WTC11 (cell line): ENCODE measurements at regions not wholly inside any gene's neighbourhood (a gene's known extent, or its start where the extent isn't known, plus 50 kb on each side); places are given as distances from the start of the nearest gene placed in this dataset.
A peak's percentile ranks its signal among the peaks of the same experiment; 100 is the strongest.

Experiments
- ATAC-seq: fragments of 200-7000 bp; cut with Tn5 transposase; 2 replicates; pipeline ENCODE4 v1.10.0; 2021; ENCODE audit warnings: mild to moderate bottlenecking, moderate library complexity
- CTCF ChIA-PET: fragments of 300-600 bp; sonication (Branson Sonifier 250); formaldehyde crosslinking; loops from one replicate; lab custom pipeline; 2021; ENCODE audit warnings: antibody characterized with exemption; lab: Charles Lee
- POLR2A ChIA-PET: fragments of 350-600 bp; sonication (Branson Sonifier 250); formaldehyde crosslinking; loops from one replicate; lab custom pipeline; 2021; ENCODE audit warnings: antibody characterized with exemption; lab: Charles Lee
- DNase-seq: peaks from one replicate; pipeline ENCODE4 v3.0.0; 2021; ENCODE audit warnings: low spot score
- H3K27ac Mint-ChIP-seq: 2 replicates; pipeline ENCODE4 v1.8.0; 2021; ENCODE audit warnings: mixed read lengths
- H3K27me3 Mint-ChIP-seq: 2 replicates; pipeline ENCODE4 v1.8.0; 2021; ENCODE audit warnings: low read depth, mild to moderate bottlenecking, moderate library complexity, mixed read lengths
- H3K36me3 Mint-ChIP-seq: 2 replicates; pipeline ENCODE4 v1.8.0; 2021; ENCODE audit warnings: mixed read lengths
- H3K4me1 Mint-ChIP-seq: 2 replicates; pipeline ENCODE4 v1.8.0; 2022; ENCODE audit warnings: mixed read lengths
- H3K4me3 Mint-ChIP-seq: 2 replicates; pipeline ENCODE4 v1.8.0; 2021; ENCODE audit warnings: mild to moderate bottlenecking, moderate library complexity, mixed read lengths
- H3K9me3 Mint-ChIP-seq: 2 replicates; pipeline ENCODE4 v1.8.0; 2021; ENCODE audit warnings: mixed read lengths
- CREB1 ChIP-seq: sonication (generic); formaldehyde crosslinking; IDR thresholded peaks from 2 replicates; pipeline ENCODE4 v1.8.0; 2023; ENCODE audit warnings: mild to moderate bottlenecking, missing genetic modification reagents
- IRF2 ChIP-seq: sonication (generic); formaldehyde crosslinking; IDR thresholded peaks from 2 replicates; pipeline ENCODE4 v1.8.0; 2022; ENCODE audit warnings: low read depth, missing genetic modification reagents, borderline replicate concordance
- JAZF1 ChIP-seq: fragments of 250-450 bp; sonication (Bioruptor Pico); IDR thresholded peaks from 2 replicates; pipeline ENCODE4 v1.9.0; 2021; ENCODE audit warnings: moderate library complexity, mild to moderate bottlenecking, inconsistent platforms
- NFE2L1 ChIP-seq: sonication (generic); formaldehyde crosslinking; IDR thresholded peaks from 2 replicates; pipeline ENCODE4 v1.8.1; 2023; ENCODE audit warnings: missing genetic modification reagents
- OVOL2 ChIP-seq: fragments of 250-450 bp; sonication (Bioruptor Pico); IDR thresholded peaks from 2 replicates; pipeline ENCODE4 v1.9.0; 2021; ENCODE audit warnings: mild to moderate bottlenecking, borderline replicate concordance
- SP1 ChIP-seq: sonication (generic); formaldehyde crosslinking; conservative IDR thresholded peaks from 2 replicates; pipeline ENCODE4 v1.8.1; 2022; ENCODE audit warnings: missing genetic modification reagents
- TCF7 ChIP-seq: sonication (generic); formaldehyde crosslinking; IDR thresholded peaks from 2 replicates; pipeline ENCODE4 v1.8.0; 2022; ENCODE audit warnings: mild to moderate bottlenecking, low read depth, missing genetic modification reagents, moderate library complexity
- TEAD1 ChIP-seq: sonication (generic); formaldehyde crosslinking; IDR thresholded peaks from 2 replicates; pipeline ENCODE4 v1.8.0; 2022; ENCODE audit warnings: mild to moderate bottlenecking, missing genetic modification reagents
- TP53 ChIP-seq: sonication (generic); formaldehyde crosslinking; IDR thresholded peaks from 2 replicates; pipeline ENCODE4 v1.8.1; 2023; ENCODE audit warnings: mild to moderate bottlenecking, missing genetic modification reagents
- TF ChIP-seq, protein P1 (sequence below): fragments of 250-450 bp; sonication (Bioruptor Pico); IDR thresholded peaks from 2 replicates; pipeline ENCODE4 v1.9.0; 2021; ENCODE audit warnings: mild to moderate bottlenecking, borderline replicate concordance
- TF ChIP-seq, protein P2 (sequence below): sonication (generic); formaldehyde crosslinking; IDR thresholded peaks from 2 replicates; pipeline ENCODE4 v1.8.0; 2023; ENCODE audit warnings: mild to moderate bottlenecking, missing genetic modification reagents
- TF ChIP-seq, protein P3 (sequence below): sonication (generic); formaldehyde crosslinking; conservative IDR thresholded peaks from 2 replicates; pipeline ENCODE4 v1.8.1; 2023; ENCODE audit warnings: mild to moderate bottlenecking, low read depth, missing genetic modification reagents, moderate library complexity
- TF ChIP-seq, protein P4 (sequence below): fragments of 250-450 bp; sonication (Bioruptor Pico); conservative IDR thresholded peaks from 2 replicates; pipeline ENCODE4 v1.9.0; 2021; ENCODE audit warnings: mild to moderate bottlenecking
- TF ChIP-seq, protein P5 (sequence below): fragments of 250-450 bp; sonication (Bioruptor Pico); IDR thresholded peaks from 2 replicates; pipeline ENCODE4 v1.9.0; 2021; ENCODE audit warnings: mild to moderate bottlenecking
- TF ChIP-seq, protein P6 (sequence below): sonication (generic); formaldehyde crosslinking; conservative IDR thresholded peaks from 2 replicates; pipeline ENCODE4 v1.8.1; 2022; ENCODE audit warnings: mild to moderate bottlenecking, missing genetic modification reagents

DNA sequence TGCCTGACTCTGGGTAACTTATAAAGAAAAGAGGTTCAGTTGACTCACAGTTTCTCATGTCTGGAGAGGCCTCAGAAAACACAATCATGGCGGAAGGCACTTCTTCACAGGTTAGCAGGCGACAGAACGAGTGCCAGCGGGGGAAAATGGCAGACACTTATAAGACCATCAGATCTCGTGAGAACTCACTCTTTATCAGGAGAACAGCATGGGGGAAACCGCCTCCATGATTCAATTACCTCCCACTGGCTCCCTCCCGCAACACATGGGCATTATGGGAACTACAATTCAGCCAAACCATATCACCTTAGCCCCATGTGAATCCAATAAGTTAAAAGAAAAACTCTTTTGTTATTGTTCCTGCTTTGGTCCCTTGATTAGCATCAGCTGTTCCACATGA is 725.2 kb downstream of the LRRIQ3 start:
- H3K4me3 Mint-ChIP-seq, result no peak overlapping the region
- ChIA-PET POLR2A (no interaction called here), CTCF (no interaction called here)
- no peaks in the 10 kb centered on the region for H3K4me1 Mint-ChIP-seq
- TF ChIP-seq, protein P1, sequence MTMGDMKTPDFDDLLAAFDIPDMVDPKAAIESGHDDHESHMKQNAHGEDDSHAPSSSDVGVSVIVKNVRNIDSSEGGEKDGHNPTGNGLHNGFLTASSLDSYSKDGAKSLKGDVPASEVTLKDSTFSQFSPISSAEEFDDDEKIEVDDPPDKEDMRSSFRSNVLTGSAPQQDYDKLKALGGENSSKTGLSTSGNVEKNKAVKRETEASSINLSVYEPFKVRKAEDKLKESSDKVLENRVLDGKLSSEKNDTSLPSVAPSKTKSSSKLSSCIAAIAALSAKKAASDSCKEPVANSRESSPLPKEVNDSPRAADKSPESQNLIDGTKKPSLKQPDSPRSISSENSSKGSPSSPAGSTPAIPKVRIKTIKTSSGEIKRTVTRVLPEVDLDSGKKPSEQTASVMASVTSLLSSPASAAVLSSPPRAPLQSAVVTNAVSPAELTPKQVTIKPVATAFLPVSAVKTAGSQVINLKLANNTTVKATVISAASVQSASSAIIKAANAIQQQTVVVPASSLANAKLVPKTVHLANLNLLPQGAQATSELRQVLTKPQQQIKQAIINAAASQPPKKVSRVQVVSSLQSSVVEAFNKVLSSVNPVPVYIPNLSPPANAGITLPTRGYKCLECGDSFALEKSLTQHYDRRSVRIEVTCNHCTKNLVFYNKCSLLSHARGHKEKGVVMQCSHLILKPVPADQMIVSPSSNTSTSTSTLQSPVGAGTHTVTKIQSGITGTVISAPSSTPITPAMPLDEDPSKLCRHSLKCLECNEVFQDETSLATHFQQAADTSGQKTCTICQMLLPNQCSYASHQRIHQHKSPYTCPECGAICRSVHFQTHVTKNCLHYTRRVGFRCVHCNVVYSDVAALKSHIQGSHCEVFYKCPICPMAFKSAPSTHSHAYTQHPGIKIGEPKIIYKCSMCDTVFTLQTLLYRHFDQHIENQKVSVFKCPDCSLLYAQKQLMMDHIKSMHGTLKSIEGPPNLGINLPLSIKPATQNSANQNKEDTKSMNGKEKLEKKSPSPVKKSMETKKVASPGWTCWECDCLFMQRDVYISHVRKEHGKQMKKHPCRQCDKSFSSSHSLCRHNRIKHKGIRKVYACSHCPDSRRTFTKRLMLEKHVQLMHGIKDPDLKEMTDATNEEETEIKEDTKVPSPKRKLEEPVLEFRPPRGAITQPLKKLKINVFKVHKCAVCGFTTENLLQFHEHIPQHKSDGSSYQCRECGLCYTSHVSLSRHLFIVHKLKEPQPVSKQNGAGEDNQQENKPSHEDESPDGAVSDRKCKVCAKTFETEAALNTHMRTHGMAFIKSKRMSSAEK, result no peak
- TF ChIP-seq, protein P2, sequence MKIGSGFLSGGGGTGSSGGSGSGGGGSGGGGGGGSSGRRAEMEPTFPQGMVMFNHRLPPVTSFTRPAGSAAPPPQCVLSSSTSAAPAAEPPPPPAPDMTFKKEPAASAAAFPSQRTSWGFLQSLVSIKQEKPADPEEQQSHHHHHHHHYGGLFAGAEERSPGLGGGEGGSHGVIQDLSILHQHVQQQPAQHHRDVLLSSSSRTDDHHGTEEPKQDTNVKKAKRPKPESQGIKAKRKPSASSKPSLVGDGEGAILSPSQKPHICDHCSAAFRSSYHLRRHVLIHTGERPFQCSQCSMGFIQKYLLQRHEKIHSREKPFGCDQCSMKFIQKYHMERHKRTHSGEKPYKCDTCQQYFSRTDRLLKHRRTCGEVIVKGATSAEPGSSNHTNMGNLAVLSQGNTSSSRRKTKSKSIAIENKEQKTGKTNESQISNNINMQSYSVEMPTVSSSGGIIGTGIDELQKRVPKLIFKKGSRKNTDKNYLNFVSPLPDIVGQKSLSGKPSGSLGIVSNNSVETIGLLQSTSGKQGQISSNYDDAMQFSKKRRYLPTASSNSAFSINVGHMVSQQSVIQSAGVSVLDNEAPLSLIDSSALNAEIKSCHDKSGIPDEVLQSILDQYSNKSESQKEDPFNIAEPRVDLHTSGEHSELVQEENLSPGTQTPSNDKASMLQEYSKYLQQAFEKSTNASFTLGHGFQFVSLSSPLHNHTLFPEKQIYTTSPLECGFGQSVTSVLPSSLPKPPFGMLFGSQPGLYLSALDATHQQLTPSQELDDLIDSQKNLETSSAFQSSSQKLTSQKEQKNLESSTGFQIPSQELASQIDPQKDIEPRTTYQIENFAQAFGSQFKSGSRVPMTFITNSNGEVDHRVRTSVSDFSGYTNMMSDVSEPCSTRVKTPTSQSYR (CRISPR knock-in tag), result no peak
- no peak for TF ChIP-seq NFE2L1 (CRISPR knock-in tag)
- no peak for TF ChIP-seq CREB1 (CRISPR knock-in tag)
- no peak for TF ChIP-seq TCF7 (CRISPR knock-in tag)
- TF ChIP-seq, protein P3, sequence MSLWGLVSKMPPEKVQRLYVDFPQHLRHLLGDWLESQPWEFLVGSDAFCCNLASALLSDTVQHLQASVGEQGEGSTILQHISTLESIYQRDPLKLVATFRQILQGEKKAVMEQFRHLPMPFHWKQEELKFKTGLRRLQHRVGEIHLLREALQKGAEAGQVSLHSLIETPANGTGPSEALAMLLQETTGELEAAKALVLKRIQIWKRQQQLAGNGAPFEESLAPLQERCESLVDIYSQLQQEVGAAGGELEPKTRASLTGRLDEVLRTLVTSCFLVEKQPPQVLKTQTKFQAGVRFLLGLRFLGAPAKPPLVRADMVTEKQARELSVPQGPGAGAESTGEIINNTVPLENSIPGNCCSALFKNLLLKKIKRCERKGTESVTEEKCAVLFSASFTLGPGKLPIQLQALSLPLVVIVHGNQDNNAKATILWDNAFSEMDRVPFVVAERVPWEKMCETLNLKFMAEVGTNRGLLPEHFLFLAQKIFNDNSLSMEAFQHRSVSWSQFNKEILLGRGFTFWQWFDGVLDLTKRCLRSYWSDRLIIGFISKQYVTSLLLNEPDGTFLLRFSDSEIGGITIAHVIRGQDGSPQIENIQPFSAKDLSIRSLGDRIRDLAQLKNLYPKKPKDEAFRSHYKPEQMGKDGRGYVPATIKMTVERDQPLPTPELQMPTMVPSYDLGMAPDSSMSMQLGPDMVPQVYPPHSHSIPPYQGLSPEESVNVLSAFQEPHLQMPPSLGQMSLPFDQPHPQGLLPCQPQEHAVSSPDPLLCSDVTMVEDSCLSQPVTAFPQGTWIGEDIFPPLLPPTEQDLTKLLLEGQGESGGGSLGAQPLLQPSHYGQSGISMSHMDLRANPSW, result no peak
- TF ChIP-seq TP53 (CRISPR knock-in tag), result no peak
- TF ChIP-seq, protein P4, sequence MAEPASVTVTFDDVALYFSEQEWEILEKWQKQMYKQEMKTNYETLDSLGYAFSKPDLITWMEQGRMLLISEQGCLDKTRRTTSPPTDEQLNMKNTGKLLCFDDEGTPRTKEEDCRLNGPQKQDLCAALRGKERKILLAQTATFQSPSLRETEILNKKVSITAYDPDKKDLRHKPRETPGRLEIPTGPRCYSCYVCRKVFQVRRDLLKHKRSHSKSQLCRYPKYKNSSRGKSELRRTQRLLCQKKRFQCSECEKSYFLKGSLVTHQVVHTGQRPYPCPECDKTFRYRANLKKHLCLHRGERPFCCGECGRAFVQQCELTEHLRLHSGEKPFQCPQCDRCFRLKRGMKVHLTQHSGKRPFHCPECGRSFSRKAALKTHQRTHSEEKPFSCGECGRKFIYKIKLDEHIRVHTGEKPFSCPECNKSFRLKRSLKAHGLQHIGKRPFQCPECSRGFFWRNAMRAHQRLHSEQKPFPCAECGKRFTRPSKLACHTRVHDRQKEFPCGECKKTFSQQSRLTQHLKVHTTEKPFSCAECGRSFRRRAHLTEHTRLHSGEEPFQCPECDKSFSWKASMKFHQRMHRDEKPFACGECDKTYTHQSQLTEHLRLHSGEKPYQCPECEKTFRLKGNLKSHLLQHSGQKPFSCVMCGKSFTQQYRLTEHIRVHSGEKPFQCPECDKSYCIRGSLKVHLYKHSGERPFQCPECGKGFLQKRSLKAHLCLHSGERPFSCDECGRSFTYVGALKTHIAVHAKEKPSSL (CRISPR knock-in tag), result no peak
- TF ChIP-seq JAZF1, result no peak
- no peak for TF ChIP-seq IRF2
- TF ChIP-seq SP1 (CRISPR knock-in tag), result no peak
- no peak for TF ChIP-seq OVOL2
- TF ChIP-seq, all 79 proteins: peak for 0
- peak overlapping the region; percentile 50; the same call in 1 of the 2 replicates for H3K27ac Mint-ChIP-seq
- no peaks in the 10 kb centered on the region for H3K36me3 Mint-ChIP-seq
- H3K9me3 Mint-ChIP-seq, result no peaks in the 10 kb centered on the region; the same call in 1 of the 2 replicates
- ATAC-seq, result peak; percentile 48; the same call in 1 of the 2 replicates
- no peaks in the 10 kb centered on the region for H3K27me3 Mint-ChIP-seq
- DNase-seq, result peak; percentile 17

DNA sequence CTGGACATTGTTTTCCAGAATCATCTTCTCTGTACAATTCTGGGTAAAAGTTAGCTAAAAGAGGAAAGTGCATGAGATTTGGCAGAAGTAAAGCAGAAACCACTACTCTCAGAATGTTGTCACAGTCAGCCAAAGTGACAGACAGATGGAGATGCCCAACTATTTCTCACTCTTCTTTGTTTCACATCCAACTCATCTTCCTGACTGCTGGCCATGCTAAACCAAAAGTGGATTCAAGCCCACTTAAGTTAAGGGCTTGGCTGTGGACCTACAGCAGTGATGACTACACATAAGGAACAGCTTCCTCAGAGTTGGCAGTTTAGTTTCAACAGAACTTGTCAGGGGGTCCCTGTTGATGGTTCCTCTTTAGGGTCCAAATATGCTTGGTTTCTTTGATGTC is 730.2 kb downstream of the LRRIQ3 start:
- Mint-ChIP-seq H3K9me3 (no peaks in the 10 kb centered on the region; the same call in 1 of the 2 replicates), H3K4me1 (no peaks in the 10 kb centered on the region)
- POLR2A ChIA-PET, result no interaction called here

More for the DNA sequence above, 730.2 kb downstream of the LRRIQ3 start:
- no peak for DNase-seq
- Mint-ChIP-seq H3K36me3 (no peaks in the 10 kb centered on the region), H3K27me3 (no peaks in the 10 kb centered on the region), H3K27ac (no peak overlapping the region)
- ATAC-seq, result no peak
- TF ChIP-seq, protein P5, sequence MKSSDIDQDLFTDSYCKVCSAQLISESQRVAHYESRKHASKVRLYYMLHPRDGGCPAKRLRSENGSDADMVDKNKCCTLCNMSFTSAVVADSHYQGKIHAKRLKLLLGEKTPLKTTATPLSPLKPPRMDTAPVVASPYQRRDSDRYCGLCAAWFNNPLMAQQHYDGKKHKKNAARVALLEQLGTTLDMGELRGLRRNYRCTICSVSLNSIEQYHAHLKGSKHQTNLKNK (CRISPR knock-in tag), result no peak
- TF ChIP-seq TEAD1 (CRISPR knock-in tag), result no peak
- TF ChIP-seq, protein P6, sequence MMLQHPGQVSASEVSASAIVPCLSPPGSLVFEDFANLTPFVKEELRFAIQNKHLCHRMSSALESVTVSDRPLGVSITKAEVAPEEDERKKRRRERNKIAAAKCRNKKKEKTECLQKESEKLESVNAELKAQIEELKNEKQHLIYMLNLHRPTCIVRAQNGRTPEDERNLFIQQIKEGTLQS (CRISPR knock-in tag), result no peak
- TF ChIP-seq, all 79 proteins: peak for 0
- H3K4me3 Mint-ChIP-seq, result no peak overlapping the region
- CTCF ChIA-PET, result no interaction called here
